K562 (cell line): ENCODE measurements at regions not wholly inside any gene's neighbourhood (a gene's known extent, or its start where the extent isn't known, plus 50 kb on each side); places are given as distances from the start of the nearest gene placed in this dataset.

Experiments used
- CTCF ChIP-seq, 3 experiments: IDR thresholded peaks in 2 of 3; conservative IDR thresholded peaks in 1 of 3; 2 replicates each; pipeline ENCODE4 v1.5.1; 2011 to 2012; ENCODE audit warnings: low read length in 3 of 3, mild to moderate bottlenecking in 3 of 3, control low read depth in 2 of 3, improper control_type of control experiment in 1 of 3, inconsistent platforms in 1 of 3, low read depth in 1 of 3, mixed read lengths in 1 of 3, moderate library complexity in 1 of 3; ENCODE audit not compliant: insufficient read depth in 2 of 3
- DMBX1 ChIP-seq: fragments of 250-450 bp; sonication (Bioruptor Pico); IDR thresholded peaks from 2 replicates; pipeline ENCODE4 v1.8.0; 2022; ENCODE audit warnings: inconsistent platforms, mild to moderate bottlenecking, moderate library complexity, borderline replicate concordance
- EP300 ChIP-seq: IDR thresholded peaks from 2 replicates; pipeline ENCODE4 v1.6.1; 2012; ENCODE audit warnings: low read length, improper control_type of control experiment
- GATA2 ChIP-seq: sonication (generic); formaldehyde crosslinking; IDR thresholded peaks from 2 replicates; pipeline ENCODE4 v1.4.0; 2020; ENCODE audit warnings: mild to moderate bottlenecking, missing genetic modification reagents
- MYC ChIP-seq, 2 experiments: fragments of 250-450 bp in 1 of 2; sonication (Bioruptor Pico) in 1 of 2; IDR thresholded peaks; 2 replicates each; pipeline versions ENCODE4 v1.5.1 to v1.6.1; 2012 to 2021; ENCODE audit warnings: low read depth in 2 of 2, borderline replicate concordance in 1 of 2, improper control_type of control experiment in 1 of 2, low read length in 1 of 2, mild to moderate bottlenecking in 1 of 2, moderate library complexity in 1 of 2
- NR1H2 ChIP-seq: sonication (generic); formaldehyde crosslinking; IDR thresholded peaks from 2 replicates; pipeline ENCODE4 v1.4.0; 2020; ENCODE audit warnings: mild to moderate bottlenecking, missing genetic modification reagents
- POLR2AphosphoS5 ChIP-seq: IDR thresholded peaks from 2 replicates; pipeline ENCODE4 v1.6.1; 2011; ENCODE audit warnings: mild to moderate bottlenecking, low read depth, low read length, moderate library complexity; ENCODE audit not compliant: control insufficient read depth, insufficient read depth
- RBM14 ChIP-seq: fragments of 200-400 bp; formaldehyde crosslinking; IDR thresholded peaks from 2 replicates; pipeline ENCODE4 v1.6.1; 2018; ENCODE audit warnings: low read depth, mild to moderate bottlenecking, low read length, moderate library complexity, borderline replicate concordance; ENCODE audit not compliant: insufficient read depth
- SETDB1 ChIP-seq: IDR thresholded peaks from one replicate; pipeline ENCODE4 v1.6.1; 2012; ENCODE audit warnings: low read length, control low read depth, inconsistent platforms

- TF ChIP-seq MYC (IDR thresholded peaks at IDR 0.05; ENCODE audit: low read depth, low read length) = no peak
- TF ChIP-seq MYC (CRISPR knock-in tag; IDR thresholded peaks at IDR 0.05; ENCODE audit: borderline replicate concordance, low read depth) = no peak
- TF ChIP-seq RBM14 = no peak
- TF ChIP-seq CTCF (IDR thresholded peaks at IDR 0.05 in 2 of 3, conservative IDR thresholded peaks at IDR 0.05 in 1 of 3; ENCODE audit: insufficient read depth in 2 of 3, low read depth in 1 of 3, low read length in 3 of 3) = no peak
- TF ChIP-seq POLR2AphosphoS5 = no peak
- no peak for TF ChIP-seq SETDB1
- TF ChIP-seq DMBX1 (CRISPR knock-in tag) = no peak
- no peak for TF ChIP-seq GATA2 (CRISPR knock-in tag)
- no peak for TF ChIP-seq NR1H2 (CRISPR knock-in tag)
- no peak for TF ChIP-seq EP300
Measured at GRCh38 chr1:118334506-118334905, 149.5 kb upstream of the SPAG17 start.
